Liver (tissue), 7 donors: ENCODE measurements at regions not wholly inside any gene's neighbourhood (a gene's known extent, or its start where the extent isn't known, plus 50 kb on each side); places are given as distances from the start of the nearest gene placed in this dataset.

Source experiments
- DNase-seq: peaks from one replicate; pipeline ENCODE4 v3.0.0-alpha.2; 2017; ENCODE audit warnings: low spot score
- H3K27ac ChIP-seq, 2 donors: one replicate each; pipeline ENCODE4 v1.7.0; 2013; ENCODE audit warnings: inconsistent platforms in 2 of 2, low read length in 2 of 2, control low read depth in 1 of 2, low read depth in 1 of 2, mild to moderate bottlenecking in 1 of 2
- H3K27me3 ChIP-seq, 4 donors: one replicate each; pipeline versions ENCODE4 v1.6.1 to v1.7.0; 2013; ENCODE audit warnings: low read length in 3 of 4, inconsistent platforms in 1 of 4, mild to moderate bottlenecking in 1 of 4, moderate library complexity in 1 of 4; ENCODE audit not compliant: control insufficient read depth in 4 of 4, insufficient read depth in 4 of 4
- H3K36me3 ChIP-seq, 4 donors: one replicate each; pipeline versions ENCODE4 v1.6.1 to v1.7.0; 2013; ENCODE audit warnings: low read length in 3 of 4, mild to moderate bottlenecking in 3 of 4, low read depth in 1 of 4, moderate library complexity in 1 of 4; ENCODE audit not compliant: control insufficient read depth in 4 of 4, insufficient read depth in 3 of 4
- H3K4me1 ChIP-seq, 4 donors: one replicate each; pipeline versions ENCODE4 v1.6.1 to v1.7.0; 2013; ENCODE audit warnings: low read length in 3 of 4, mild to moderate bottlenecking in 3 of 4, moderate library complexity in 1 of 4; ENCODE audit not compliant: control insufficient read depth in 4 of 4, insufficient read depth in 4 of 4
- H3K4me3 ChIP-seq, 3 donors: one replicate each; pipeline versions ENCODE4 v1.6.1 to v1.7.0; 2013; ENCODE audit warnings: low read length in 3 of 3, control low read depth in 1 of 3, low read depth in 1 of 3, mild to moderate bottlenecking in 1 of 3
- H3K9ac ChIP-seq, 2 donors: one replicate each; pipeline ENCODE4 v1.7.0; 2013; ENCODE audit warnings: low read length in 2 of 2, mild to moderate bottlenecking in 2 of 2, moderate library complexity in 2 of 2, control low read depth in 1 of 2, low read depth in 1 of 2
- H3K9me3 ChIP-seq, 4 donors: one replicate each; pipeline versions ENCODE4 v1.6.1 to v1.7.0; 2013; ENCODE audit warnings: low read length in 3 of 4; ENCODE audit not compliant: control insufficient read depth in 4 of 4
- EGR1 ChIP-seq, 2 donors: IDR thresholded peaks; 2 replicates each; pipeline ENCODE4 v1.6.1; 2016 to 2018; ENCODE audit warnings: antibody characterized with exemption in 2 of 2, low read depth in 2 of 2
- FOXA1 ChIP-seq: IDR thresholded peaks from 2 replicates; pipeline ENCODE4 v1.6.1; 2016; ENCODE audit warnings: antibody characterized with exemption
- FOXA2 ChIP-seq: IDR thresholded peaks from 2 replicates; pipeline ENCODE4 v1.6.1; 2016; ENCODE audit warnings: antibody characterized with exemption
- GABPA ChIP-seq, 2 donors: IDR thresholded peaks in 1 of 2; conservative IDR thresholded peaks in 1 of 2; 2 replicates each; pipeline ENCODE4 v1.6.1; 2016; ENCODE audit warnings: antibody characterized with exemption in 2 of 2, mild to moderate bottlenecking in 1 of 2, moderate library complexity in 1 of 2
- HNF4A ChIP-seq, 2 donors: conservative IDR thresholded peaks; 2 replicates each; pipeline ENCODE4 v1.6.1; 2016; ENCODE audit warnings: antibody characterized with exemption in 2 of 2, mild to moderate bottlenecking in 2 of 2
- HNF4G ChIP-seq: IDR thresholded peaks from 2 replicates; pipeline ENCODE4 v1.6.1; 2016; ENCODE audit warnings: antibody characterized with exemption
- JUND ChIP-seq, 2 donors: IDR thresholded peaks; 2 replicates each; pipeline ENCODE4 v1.6.1; 2016; ENCODE audit warnings: antibody characterized with exemption in 2 of 2
- NR2F2 ChIP-seq: IDR thresholded peaks from 2 replicates; pipeline ENCODE4 v1.6.1; 2016; ENCODE audit warnings: antibody characterized with exemption
- RAD21 ChIP-seq, 2 donors: IDR thresholded peaks; 2 replicates each; pipeline ENCODE4 v1.6.1; 2016; ENCODE audit warnings: antibody characterized with exemption in 2 of 2, mild to moderate bottlenecking in 2 of 2
- SP1 ChIP-seq: IDR thresholded peaks from 2 replicates; pipeline ENCODE4 v1.6.1; 2018; ENCODE audit warnings: antibody characterized with exemption, mild to moderate bottlenecking
- TAF1 ChIP-seq: conservative IDR thresholded peaks from 2 replicates; pipeline ENCODE4 v1.6.1; 2016; ENCODE audit warnings: antibody characterized with exemption, mild to moderate bottlenecking
- YY1 ChIP-seq: IDR thresholded peaks from 2 replicates; pipeline ENCODE4 v1.6.1; 2016; ENCODE audit warnings: antibody characterized with exemption, mild to moderate bottlenecking
- WGBS: extraction: QIAGEN DNeasy Blood & Tissue Kit; methylation state at CpG from one replicate; pipeline ENCODE4 v1.1.7; 2013; 5-methylcytosine and 5-hydroxymethylcytosine counted together
- TF ChIP-seq, protein P1 (sequence below): IDR thresholded peaks from 2 replicates; pipeline ENCODE4 v1.6.1; 2016; ENCODE audit warnings: antibody characterized with exemption
- TF ChIP-seq, protein P2 (sequence below): IDR thresholded peaks from 2 replicates; pipeline ENCODE4 v1.6.1; 2016; ENCODE audit warnings: antibody characterized with exemption, mild to moderate bottlenecking
- TF ChIP-seq, protein P3 (sequence below): IDR thresholded peaks from 2 replicates; pipeline ENCODE4 v1.6.1; 2016; ENCODE audit warnings: antibody characterized with exemption
- TF ChIP-seq, protein P4 (sequence below): IDR thresholded peaks from 2 replicates; pipeline ENCODE4 v1.6.1; 2016; ENCODE audit warnings: antibody characterized with exemption
- donor health status: healthy.
- donor health status: healthy.
- donor health status: healthy.
- donor health status: healthy.

DNA sequence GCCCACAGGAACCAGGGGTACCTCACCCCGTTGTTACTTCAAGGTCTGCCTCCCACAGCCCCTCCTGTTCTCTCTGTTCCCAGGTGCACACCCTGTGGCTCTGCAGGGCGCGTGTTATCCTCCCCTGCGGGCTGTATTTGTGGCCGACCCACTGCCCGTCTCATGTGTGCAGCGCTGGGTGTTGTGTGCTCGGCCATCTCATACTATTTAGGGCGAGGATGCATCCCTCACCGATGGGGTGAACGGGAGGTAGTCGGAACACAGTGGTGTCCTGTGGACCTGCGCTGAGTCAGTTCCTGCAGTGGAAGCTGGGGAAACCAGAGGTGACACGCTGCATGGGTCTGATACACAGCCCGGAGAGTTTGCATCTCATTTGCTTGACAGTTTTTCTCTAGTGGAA lies 94.5 kb upstream of the SULF2 start:
- Histone ChIP-seq H3K4me1 (no peaks in the 10 kb centered on the region), H3K27ac (no peak overlapping the region), H3K4me3 (no peak overlapping the region), H3K9ac (no peak overlapping the region), H3K9me3 (no peaks in the 10 kb centered on the region), H3K36me3 (no peaks in the 10 kb centered on the region), H3K27me3 (no peaks in the 10 kb centered on the region)
- no peak for DNase-seq
- no peak for TF ChIP-seq FOXA2
- no peak for TF ChIP-seq HNF4G
- TF ChIP-seq HNF4A (conservative IDR thresholded peaks at IDR 0.05): no peak
- TF ChIP-seq EGR1 (IDR thresholded peaks at IDR 0.05; ENCODE audit: low read depth in 2 of 2): no peak
- TF ChIP-seq RAD21 (IDR thresholded peaks at IDR 0.05): no peak
- TF ChIP-seq, protein P1, sequence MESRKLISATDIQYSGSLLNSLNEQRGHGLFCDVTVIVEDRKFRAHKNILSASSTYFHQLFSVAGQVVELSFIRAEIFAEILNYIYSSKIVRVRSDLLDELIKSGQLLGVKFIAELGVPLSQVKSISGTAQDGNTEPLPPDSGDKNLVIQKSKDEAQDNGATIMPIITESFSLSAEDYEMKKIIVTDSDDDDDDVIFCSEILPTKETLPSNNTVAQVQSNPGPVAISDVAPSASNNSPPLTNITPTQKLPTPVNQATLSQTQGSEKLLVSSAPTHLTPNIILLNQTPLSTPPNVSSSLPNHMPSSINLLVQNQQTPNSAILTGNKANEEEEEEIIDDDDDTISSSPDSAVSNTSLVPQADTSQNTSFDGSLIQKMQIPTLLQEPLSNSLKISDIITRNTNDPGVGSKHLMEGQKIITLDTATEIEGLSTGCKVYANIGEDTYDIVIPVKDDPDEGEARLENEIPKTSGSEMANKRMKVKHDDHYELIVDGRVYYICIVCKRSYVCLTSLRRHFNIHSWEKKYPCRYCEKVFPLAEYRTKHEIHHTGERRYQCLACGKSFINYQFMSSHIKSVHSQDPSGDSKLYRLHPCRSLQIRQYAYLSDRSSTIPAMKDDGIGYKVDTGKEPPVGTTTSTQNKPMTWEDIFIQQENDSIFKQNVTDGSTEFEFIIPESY: no peak
- TF ChIP-seq, protein P2, sequence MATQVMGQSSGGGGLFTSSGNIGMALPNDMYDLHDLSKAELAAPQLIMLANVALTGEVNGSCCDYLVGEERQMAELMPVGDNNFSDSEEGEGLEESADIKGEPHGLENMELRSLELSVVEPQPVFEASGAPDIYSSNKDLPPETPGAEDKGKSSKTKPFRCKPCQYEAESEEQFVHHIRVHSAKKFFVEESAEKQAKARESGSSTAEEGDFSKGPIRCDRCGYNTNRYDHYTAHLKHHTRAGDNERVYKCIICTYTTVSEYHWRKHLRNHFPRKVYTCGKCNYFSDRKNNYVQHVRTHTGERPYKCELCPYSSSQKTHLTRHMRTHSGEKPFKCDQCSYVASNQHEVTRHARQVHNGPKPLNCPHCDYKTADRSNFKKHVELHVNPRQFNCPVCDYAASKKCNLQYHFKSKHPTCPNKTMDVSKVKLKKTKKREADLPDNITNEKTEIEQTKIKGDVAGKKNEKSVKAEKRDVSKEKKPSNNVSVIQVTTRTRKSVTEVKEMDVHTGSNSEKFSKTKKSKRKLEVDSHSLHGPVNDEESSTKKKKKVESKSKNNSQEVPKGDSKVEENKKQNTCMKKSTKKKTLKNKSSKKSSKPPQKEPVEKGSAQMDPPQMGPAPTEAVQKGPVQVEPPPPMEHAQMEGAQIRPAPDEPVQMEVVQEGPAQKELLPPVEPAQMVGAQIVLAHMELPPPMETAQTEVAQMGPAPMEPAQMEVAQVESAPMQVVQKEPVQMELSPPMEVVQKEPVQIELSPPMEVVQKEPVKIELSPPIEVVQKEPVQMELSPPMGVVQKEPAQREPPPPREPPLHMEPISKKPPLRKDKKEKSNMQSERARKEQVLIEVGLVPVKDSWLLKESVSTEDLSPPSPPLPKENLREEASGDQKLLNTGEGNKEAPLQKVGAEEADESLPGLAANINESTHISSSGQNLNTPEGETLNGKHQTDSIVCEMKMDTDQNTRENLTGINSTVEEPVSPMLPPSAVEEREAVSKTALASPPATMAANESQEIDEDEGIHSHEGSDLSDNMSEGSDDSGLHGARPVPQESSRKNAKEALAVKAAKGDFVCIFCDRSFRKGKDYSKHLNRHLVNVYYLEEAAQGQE: no peak
- TF ChIP-seq SP1: no peak
- TF ChIP-seq, protein P3, sequence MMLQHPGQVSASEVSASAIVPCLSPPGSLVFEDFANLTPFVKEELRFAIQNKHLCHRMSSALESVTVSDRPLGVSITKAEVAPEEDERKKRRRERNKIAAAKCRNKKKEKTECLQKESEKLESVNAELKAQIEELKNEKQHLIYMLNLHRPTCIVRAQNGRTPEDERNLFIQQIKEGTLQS: no peak
- no peak for TF ChIP-seq YY1
- TF ChIP-seq JUND (IDR thresholded peaks at IDR 0.05): no peak
- 92% methylated on average over 15 of the region's 15 CpGs for WGBS

DNA sequence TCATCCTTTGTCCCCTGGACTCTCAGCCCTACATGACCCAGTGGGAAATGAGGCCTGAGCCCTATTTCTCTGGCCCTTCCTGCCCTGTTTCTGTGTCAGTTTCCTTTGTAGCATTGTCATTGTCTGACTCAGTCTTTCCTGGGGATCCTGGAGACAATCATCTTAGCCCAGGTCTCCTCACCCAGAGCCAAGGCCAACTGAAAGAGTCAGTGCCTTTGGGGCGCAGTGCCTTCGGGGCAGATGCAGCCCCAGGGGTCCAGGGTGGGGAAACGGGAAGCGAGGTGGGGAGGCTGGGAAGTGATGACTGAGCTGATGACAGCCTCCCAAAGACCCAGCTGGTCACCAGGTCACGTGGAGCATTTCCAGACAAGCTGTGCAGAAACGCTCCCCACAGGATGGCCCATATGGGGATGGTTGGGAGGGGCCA lies 93.3 kb upstream of the SULF2 start:
- Histone ChIP-seq H3K27me3 (no peaks in the 10 kb centered on the region), H3K27ac (no peak overlapping the region), H3K9me3 (no peaks in the 10 kb centered on the region), H3K4me1 (no peaks in the 10 kb centered on the region), H3K36me3 (no peaks in the 10 kb centered on the region), H3K9ac (no peak overlapping the region), H3K4me3 (no peak overlapping the region)
- TF ChIP-seq TAF1 (no peak), HNF4A (conservative IDR thresholded peaks at IDR 0.05) (no peak), NR2F2 (no peak), JUND (IDR thresholded peaks at IDR 0.05) (no peak), RAD21 (IDR thresholded peaks at IDR 0.05) (no peak), EGR1 (IDR thresholded peaks at IDR 0.05; ENCODE audit: low read depth in 2 of 2) (no peak), YY1 (no peak), FOXA2 (no peak), FOXA1 (no peak), GABPA (IDR thresholded peaks at IDR 0.05 in 1 of 2, conservative IDR thresholded peaks at IDR 0.05 in 1 of 2) (no peak)
- TF ChIP-seq, protein P3: no peak
- TF ChIP-seq, protein P1: no peak
- TF ChIP-seq, protein P4, sequence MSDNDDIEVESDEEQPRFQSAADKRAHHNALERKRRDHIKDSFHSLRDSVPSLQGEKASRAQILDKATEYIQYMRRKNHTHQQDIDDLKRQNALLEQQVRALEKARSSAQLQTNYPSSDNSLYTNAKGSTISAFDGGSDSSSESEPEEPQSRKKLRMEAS: no peak
- TF ChIP-seq, protein P2: no peak
- WGBS: 84% methylated on average over 6 of the region's 6 CpGs
- no peak for DNase-seq
